Choroid plexus epithelial cell (primary cell): ENCODE measurements at regions not wholly inside any gene's neighbourhood (a gene's known extent, or its start where the extent isn't known, plus 50 kb on each side); places are given as distances from the start of the nearest gene placed in this dataset.

Experiments used
- DNase-seq: peaks from one replicate; pipeline ENCODE4 v3.0.0-alpha.2; 2010; ENCODE audit warnings: low read depth
- H3K4me3 ChIP-seq: 2 replicates; pipeline ENCODE4 v1.5.1; 2011; ENCODE audit warnings: low read depth, mild to moderate bottlenecking, control low read depth, low read length, moderate library complexity
- CTCF ChIP-seq: conservative IDR thresholded peaks from 2 replicates; pipeline ENCODE4 v1.5.1; 2011; ENCODE audit warnings: low read depth, mild to moderate bottlenecking, control low read depth, inconsistent platforms, low read length, moderate library complexity

DNA sequence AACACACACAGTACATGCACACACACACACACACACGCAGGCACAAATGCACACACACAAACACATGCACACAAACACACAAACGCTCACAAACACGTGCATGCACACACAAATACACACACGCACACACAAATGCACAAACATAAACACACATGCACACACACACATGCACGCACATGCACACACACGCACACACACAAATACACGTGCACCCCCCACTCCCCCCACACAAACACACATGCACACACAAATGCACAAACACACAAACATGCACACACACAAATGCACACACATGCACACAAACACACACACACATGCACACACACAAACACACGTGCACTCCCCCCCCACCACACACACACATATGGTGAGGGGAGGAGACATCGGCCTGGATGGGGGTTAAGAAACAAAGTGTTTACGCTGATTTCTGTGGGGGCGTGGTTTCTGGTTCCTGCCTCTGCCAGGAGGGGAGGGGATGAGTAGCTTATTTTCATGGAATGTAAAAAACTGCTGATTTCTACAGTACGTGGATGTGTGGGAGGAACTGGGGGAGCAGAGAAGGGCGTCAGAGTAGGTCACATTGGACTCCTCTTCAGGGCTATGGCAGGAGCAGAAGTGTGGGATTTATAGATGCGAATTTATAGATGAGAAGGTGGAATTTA lies 607.2 kb downstream of the QKI start:
- H3K4me3 ChIP-seq, result no peak overlapping the region
- DNase-seq, result no peak
- no peak for TF ChIP-seq CTCF

- no peak for DNase-seq
- H3K4me3 ChIP-seq, result no peak overlapping the region
- TF ChIP-seq CTCF, result no peak
These were observed 605.6 kb downstream of the QKI start for GRCh38 chr6:164020142-164020541.

DNA sequence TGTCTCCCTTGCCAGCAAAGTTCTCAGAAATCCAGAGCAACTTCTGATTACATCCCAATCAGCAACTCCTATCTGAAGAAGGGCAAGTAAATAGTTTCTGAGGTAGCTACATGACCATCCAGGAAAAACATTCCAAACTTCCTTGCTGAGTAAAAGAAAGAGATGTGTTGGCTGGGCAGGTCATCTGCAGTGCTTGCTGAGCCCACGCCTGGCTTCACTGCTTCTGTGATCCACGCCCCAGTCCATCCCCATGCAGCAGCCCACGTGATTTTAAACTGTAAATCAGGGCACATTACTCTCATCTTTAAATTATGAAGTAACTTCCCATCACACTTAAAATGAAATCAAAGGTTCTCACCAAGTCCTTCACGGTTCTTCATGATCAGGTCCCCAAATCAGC lies 603.6 kb downstream of the QKI start:
- DNase-seq, result no peak
- TF ChIP-seq CTCF, result no peak
- H3K4me3 ChIP-seq, result no peak overlapping the region

DNA sequence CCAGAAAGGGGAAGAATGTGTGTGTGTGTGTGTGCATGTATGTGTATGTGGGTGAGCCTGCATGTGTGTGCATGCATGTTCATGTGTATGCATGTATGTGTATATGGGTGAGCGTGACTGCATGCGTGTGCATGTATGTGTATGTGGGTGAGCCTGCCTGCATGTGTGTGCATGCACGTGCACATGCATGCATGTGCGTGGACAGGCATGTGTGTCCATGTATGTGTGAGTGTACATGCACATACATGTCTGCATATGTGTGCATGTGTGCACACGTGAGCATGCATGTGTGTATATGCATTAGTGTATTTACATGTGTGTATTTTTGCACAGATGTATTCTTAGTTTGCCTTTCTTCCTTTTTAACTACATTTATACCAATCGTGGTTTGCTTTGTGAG lies 601.5 kb downstream of the QKI start:
- no peak overlapping the region for H3K4me3 ChIP-seq
- DNase-seq, result no peak
- no peak for TF ChIP-seq CTCF

- no peak for DNase-seq
- no peak overlapping the region for H3K4me3 ChIP-seq
- no peak for TF ChIP-seq CTCF
These were observed 600.6 kb downstream of the QKI start for GRCh38 chr6:164015088-164015484.

GRCh38 chr6:164014346-164015087 lies 600.0 kb downstream of the QKI start:
- H3K4me3 ChIP-seq, result no peak overlapping the region
- TF ChIP-seq CTCF, result no peak
- no peak for DNase-seq
